Heart left ventricle (tissue), 13 donors: ENCODE measurements at regions not wholly inside any gene's neighbourhood (a gene's known extent, or its start where the extent isn't known, plus 50 kb on each side); places are given as distances from the start of the nearest gene placed in this dataset.

Source experiments
- CTCF ChIP-seq, 12 donors: fragments of 200-600 bp; sonication (generic) in 4 of 12; IDR thresholded peaks; one replicate each; pipeline versions ENCODE4 v1.5.0 to v1.8.0; 2018 to 2022; ENCODE audit warnings: antibody characterized with exemption in 12 of 12, mild to moderate bottlenecking in 5 of 12
- POLR2A ChIP-seq, 2 donors: fragments of 450-650 bp; IDR thresholded peaks; one replicate each; pipeline ENCODE4 v1.6.1; 2017; ENCODE audit warnings: antibody characterized with exemption in 2 of 2, mild to moderate bottlenecking in 2 of 2, moderate library complexity in 2 of 2
- donor health status: ischemic (EF 13 %, LVEDD 7.1; RV severe dilation, severe dysfunction).
- donor health status: DM: no; HTN: yes; CAD: no.
- donor health status: DM: no; HTN: no; CAD: no.
- donor health status: ischemic (EF 25% LVEDD 6.9; RV normal size, moderate dysfunction).
- donor health status: ischemic (EF 25% LVEDD 5.7; RV mildly dilated, moderate dysfunction).
- donor health status: ischemic (EF 35%, LVEDD 5.7; RV mildly dilated, moderate dysfunction).
- donor health status: nonischemic (EF 11% LVEDD 7.7; RV severe dilation, severe dysfunction).
- donor health status: DM: yes; HTN: yes; CAD: no.
- donor health status: PGD.
- donor health status: ischemic (EF 29% LVEDD 5.4; RV normal size, mild dysfunction).
- donor health status: nonischemic (EF 23%, LVEDD 6.1; RV moderate dilation, normal function).

- TF ChIP-seq CTCF (IDR thresholded peaks at IDR 0.05) (no peak), POLR2A (IDR thresholded peaks at IDR 0.05) (no peak)
These were observed 444.8 kb upstream of the SOX5 start for GRCh38 chr12:24394246-24394645.
